A549 (cell line): ENCODE measurements at regions not wholly inside any gene's neighbourhood (a gene's known extent, or its start where the extent isn't known, plus 50 kb on each side); places are given as distances from the start of the nearest gene placed in this dataset.
"Not testable (repeated sequence)": the region's sequence is repeated elsewhere in the genome, so short reads cannot be mapped to it uniquely, and the experiment has no call there.

Experiments used
- ATAC-seq, 2 experiments: fragments of 200-7000 bp in 1 of 2; fragments of >200 bp in 1 of 2; cut with Nextera tagmentation in 1 of 2; cut with Tn5 transposase in 1 of 2; 3 replicates each; pipeline versions ENCODE4 v1.8.0 to v1.9.1; 2018 to 2020; ENCODE audit warnings: mild to moderate bottlenecking in 1 of 2, moderate library complexity in 1 of 2
- CTCF ChIA-PET: fragments of 300-600 bp; sonication (Branson Sonifier 250); formaldehyde crosslinking; extraction: SDS; loops from one replicate; lab custom pipeline; 2021; ENCODE audit warnings: antibody characterized with exemption, inconsistent platforms; lab: Yijun Ruan, JAX
- POLR2A ChIA-PET: fragments of 350-600 bp; formaldehyde crosslinking; extraction: SDS; loops from one replicate; lab custom pipeline; 2021; ENCODE audit warnings: antibody characterized with exemption, inconsistent platforms; lab: Yijun Ruan, JAX
- DNase-seq, 2 experiments: peaks; one replicate each; pipeline versions ENCODE4 v3.0.0 to v3.0.0-alpha.2; 2011 to 2016; ENCODE audit warnings: low read depth in 1 of 2, low spot score in 1 of 2
- FAIRE-seq: peaks from 2 replicates; lab custom pipeline; 2011; peaks lifted over from hg19 to GRCh38; lab: Jason Lieb, UNC
- H3K27ac ChIP-seq, 2 experiments: fragments of >200 bp; sonication (Bioruptor Twin); formaldehyde crosslinking; 3 replicates each; pipeline ENCODE4 v1.5.1; 2016 to 2017
- H3K4me1 ChIP-seq: fragments of >200 bp; sonication (Bioruptor Twin); formaldehyde crosslinking; 3 replicates; pipeline ENCODE4 v1.6.1; 2016
- H3K4me2 ChIP-seq: fragments of >200 bp; sonication (Bioruptor Twin); formaldehyde crosslinking; 3 replicates; pipeline ENCODE4 v1.6.1; 2016
- H3K4me3 ChIP-seq: fragments of >200 bp; sonication (Bioruptor Twin); formaldehyde crosslinking; 3 replicates; pipeline ENCODE4 v1.5.1; 2016
- H3K9me3 ChIP-seq: fragments of >200 bp; sonication (Bioruptor Twin); formaldehyde crosslinking; 3 replicates; pipeline ENCODE4 v1.6.1; 2016
- BHLHE40 ChIP-seq: IDR thresholded peaks from 2 replicates; pipeline ENCODE4 v1.6.1; 2012; ENCODE audit warnings: low read depth, low read length, inconsistent platforms
- CBX2 ChIP-seq: fragments of 200-600 bp; sonication (generic); IDR thresholded peaks from 2 replicates; pipeline ENCODE4 v1.6.1; 2016; ENCODE audit warnings: low read depth, mild to moderate bottlenecking, borderline replicate concordance
- CBX8 ChIP-seq: fragments of 200-600 bp; sonication (generic); IDR thresholded peaks from 2 replicates; pipeline ENCODE4 v1.6.1; 2016
- CHD4 ChIP-seq: fragments of 200-600 bp; sonication (generic); IDR thresholded peaks from 2 replicates; pipeline ENCODE4 v1.6.1; 2016; ENCODE audit warnings: antibody characterized with exemption, mild to moderate bottlenecking, borderline replicate concordance
- EHF ChIP-seq: fragments of 250-450 bp; sonication (Bioruptor Pico); IDR thresholded peaks from 2 replicates; pipeline ENCODE4 v1.5.0; 2020; ENCODE audit warnings: mild to moderate bottlenecking
- EP300 ChIP-seq, 2 experiments: fragments of >200 bp; sonication (Bioruptor Twin); formaldehyde crosslinking; IDR thresholded peaks; 2 replicates in 1 of 2; 3 replicates in 1 of 2; pipeline ENCODE4 v1.6.1; 2016 to 2017
- ESRRA ChIP-seq: fragments of 150-350 bp; IDR thresholded peaks from 2 replicates; pipeline ENCODE4 v1.6.1; 2014; ENCODE audit warnings: mild to moderate bottlenecking, low read length, borderline replicate concordance
- FOSB ChIP-seq: fragments of 250-450 bp; sonication (Bioruptor Pico); IDR thresholded peaks from 2 replicates; pipeline ENCODE4 v1.5.0; 2020; ENCODE audit warnings: mild to moderate bottlenecking, moderate library complexity
- FOSL2 ChIP-seq, 2 experiments: fragments of 450-650 bp in 1 of 2; fragments of >200 bp in 1 of 2; sonication (Bioruptor Twin) in 1 of 2; formaldehyde crosslinking; IDR thresholded peaks; 2 replicates each; pipeline versions ENCODE4 v1.5.0 to v1.6.1; 2016 to 2020; ENCODE audit warnings: mild to moderate bottlenecking in 1 of 2, moderate library complexity in 1 of 2
- HDAC2 ChIP-seq: fragments of 200-600 bp; sonication (generic); IDR thresholded peaks from 2 replicates; pipeline ENCODE4 v1.6.1; 2016
- HOXA7 ChIP-seq: fragments of 250-450 bp; sonication (Bioruptor Pico); IDR thresholded peaks from 2 replicates; pipeline ENCODE4 v1.5.0; 2020; ENCODE audit warnings: mild to moderate bottlenecking, moderate library complexity
- HOXB13 ChIP-seq: fragments of 250-450 bp; sonication (Bioruptor Pico); IDR thresholded peaks from 2 replicates; pipeline ENCODE4 v1.5.0; 2020; ENCODE audit warnings: low read depth, mild to moderate bottlenecking, moderate library complexity
- HOXB5 ChIP-seq: fragments of 250-450 bp; sonication (Bioruptor Pico); IDR thresholded peaks from 2 replicates; pipeline ENCODE4 v1.5.0; 2020; ENCODE audit warnings: mild to moderate bottlenecking, moderate library complexity
- JUN ChIP-seq, 2 experiments: fragments of >200 bp; sonication (Bioruptor Twin); formaldehyde crosslinking; IDR thresholded peaks; 2 replicates in 1 of 2; 3 replicates in 1 of 2; pipeline ENCODE4 v1.6.1; 2016 to 2017
- KDM1A ChIP-seq: fragments of 200-600 bp; sonication (generic); IDR thresholded peaks from 2 replicates; pipeline ENCODE4 v1.6.1; 2016; ENCODE audit warnings: low read depth, mild to moderate bottlenecking
- MAZ ChIP-seq: fragments of 150-350 bp; IDR thresholded peaks from 2 replicates; pipeline ENCODE4 v1.6.1; 2014; ENCODE audit warnings: antibody characterized with exemption, low read depth, low read length, borderline replicate concordance
- MYC ChIP-seq: IDR thresholded peaks from 2 replicates; pipeline ENCODE4 v1.6.1; 2012; ENCODE audit warnings: mild to moderate bottlenecking, inconsistent platforms, low read length, improper control_type of control experiment, borderline replicate concordance
- POLR2AphosphoS2 ChIP-seq: conservative IDR thresholded peaks from 2 replicates; pipeline ENCODE4 v1.6.1; 2012; ENCODE audit warnings: low read length, improper control_type of control experiment, inconsistent platforms
- RAD21 ChIP-seq, 2 experiments: fragments of >200 bp in 1 of 2; sonication (Bioruptor Twin) in 1 of 2; formaldehyde crosslinking in 1 of 2; IDR thresholded peaks in 1 of 2; conservative IDR thresholded peaks in 1 of 2; 2 replicates in 1 of 2; 3 replicates in 1 of 2; pipeline ENCODE4 v1.6.1; 2012 to 2018; ENCODE audit warnings: inconsistent platforms in 1 of 2
- RCOR1 ChIP-seq: fragments of 150-350 bp; IDR thresholded peaks from 2 replicates; pipeline ENCODE4 v1.6.1; 2014; ENCODE audit warnings: antibody characterized with exemption, low read length, low read depth
- SMC3 ChIP-seq: fragments of >200 bp; sonication (Bioruptor Twin); formaldehyde crosslinking; IDR thresholded peaks from 3 replicates; pipeline ENCODE4 v1.6.1; 2018; ENCODE audit warnings: inconsistent platforms
- WGBS: methylation state at CpG from one replicate; pipeline ENCODE4 v1.1.6; 2017; ENCODE audit errors: missing lambda C conversion rate; 5-methylcytosine and 5-hydroxymethylcytosine counted together
- TF ChIP-seq, protein P1 (sequence below): IDR thresholded peaks from 2 replicates; pipeline ENCODE4 v1.6.1; 2012
- TF ChIP-seq, protein P2 (sequence below): IDR thresholded peaks from 2 replicates; pipeline ENCODE4 v1.6.1; 2012; ENCODE audit warnings: low read depth, borderline replicate concordance

DNA sequence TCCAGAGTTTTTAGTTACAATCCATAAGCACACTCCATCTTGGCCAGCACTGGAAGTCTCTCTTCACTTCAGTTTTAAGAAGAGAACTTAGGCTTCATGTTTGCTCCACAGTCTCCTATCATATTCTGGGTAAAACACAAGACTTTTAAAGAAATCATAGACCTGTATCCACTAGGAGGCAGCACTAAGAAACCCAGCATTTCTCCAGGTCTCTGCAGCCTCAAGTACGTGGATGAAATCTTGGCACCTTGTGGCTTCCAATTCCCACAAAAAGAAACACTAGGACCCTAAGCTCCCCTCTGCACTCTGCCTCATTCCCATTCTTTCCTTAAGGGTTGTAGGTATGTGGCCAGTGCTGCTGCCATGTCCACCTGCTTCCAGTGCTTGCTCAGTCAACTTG is 367.3 kb upstream of the CASK start:
- Histone ChIP-seq H3K9me3 (no peaks in the 10 kb centered on the region), H3K4me1 (no peaks in the 10 kb centered on the region), H3K4me3 (no peak overlapping the region), H3K4me2 (no peak overlapping the region), H3K27ac (no peak overlapping the region)
- DNase-seq (peak in 1 of 2 experiments; percentile 21), ATAC-seq (0 out of 6 replicates have a peak, but pooled peaks of 1 of the 2 experiments have one; percentile 30), FAIRE-seq (peak; percentile 28)
- ChIA-PET POLR2A (no interaction called here), CTCF (interaction anchor here (1.3 kb wide), 1 partner anchor 104 kb away, joined by 3 read pairs; no protein-coding TSS in a partner anchor)
- TF ChIP-seq RAD21 (conservative IDR thresholded peaks at IDR 0.05 in 1 of 2, IDR thresholded peaks at IDR 0.05 in 1 of 2) = 0 out of 5 replicates have a peak, but pooled peaks of 1 of the 2 experiments have one; percentile 14
- TF ChIP-seq, protein P1, sequence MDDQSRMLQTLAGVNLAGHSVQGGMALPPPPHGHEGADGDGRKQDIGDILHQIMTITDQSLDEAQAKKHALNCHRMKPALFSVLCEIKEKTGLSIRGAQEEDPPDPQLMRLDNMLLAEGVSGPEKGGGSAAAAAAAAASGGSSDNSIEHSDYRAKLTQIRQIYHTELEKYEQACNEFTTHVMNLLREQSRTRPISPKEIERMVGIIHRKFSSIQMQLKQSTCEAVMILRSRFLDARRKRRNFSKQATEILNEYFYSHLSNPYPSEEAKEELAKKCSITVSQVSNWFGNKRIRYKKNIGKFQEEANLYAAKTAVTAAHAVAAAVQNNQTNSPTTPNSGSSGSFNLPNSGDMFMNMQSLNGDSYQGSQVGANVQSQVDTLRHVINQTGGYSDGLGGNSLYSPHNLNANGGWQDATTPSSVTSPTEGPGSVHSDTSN = no peak
- TF ChIP-seq SMC3 = 0 out of 3 replicates have a peak, but pooled peaks have one; percentile 12
- no peak for TF ChIP-seq HDAC2
- TF ChIP-seq, protein P2, sequence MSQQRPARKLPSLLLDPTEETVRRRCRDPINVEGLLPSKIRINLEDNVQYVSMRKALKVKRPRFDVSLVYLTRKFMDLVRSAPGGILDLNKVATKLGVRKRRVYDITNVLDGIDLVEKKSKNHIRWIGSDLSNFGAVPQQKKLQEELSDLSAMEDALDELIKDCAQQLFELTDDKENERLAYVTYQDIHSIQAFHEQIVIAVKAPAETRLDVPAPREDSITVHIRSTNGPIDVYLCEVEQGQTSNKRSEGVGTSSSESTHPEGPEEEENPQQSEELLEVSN = no peak
- TF ChIP-seq KDM1A = no peak
- 7% methylated on average over 1 of the region's 1 CpG for WGBS

DNA sequence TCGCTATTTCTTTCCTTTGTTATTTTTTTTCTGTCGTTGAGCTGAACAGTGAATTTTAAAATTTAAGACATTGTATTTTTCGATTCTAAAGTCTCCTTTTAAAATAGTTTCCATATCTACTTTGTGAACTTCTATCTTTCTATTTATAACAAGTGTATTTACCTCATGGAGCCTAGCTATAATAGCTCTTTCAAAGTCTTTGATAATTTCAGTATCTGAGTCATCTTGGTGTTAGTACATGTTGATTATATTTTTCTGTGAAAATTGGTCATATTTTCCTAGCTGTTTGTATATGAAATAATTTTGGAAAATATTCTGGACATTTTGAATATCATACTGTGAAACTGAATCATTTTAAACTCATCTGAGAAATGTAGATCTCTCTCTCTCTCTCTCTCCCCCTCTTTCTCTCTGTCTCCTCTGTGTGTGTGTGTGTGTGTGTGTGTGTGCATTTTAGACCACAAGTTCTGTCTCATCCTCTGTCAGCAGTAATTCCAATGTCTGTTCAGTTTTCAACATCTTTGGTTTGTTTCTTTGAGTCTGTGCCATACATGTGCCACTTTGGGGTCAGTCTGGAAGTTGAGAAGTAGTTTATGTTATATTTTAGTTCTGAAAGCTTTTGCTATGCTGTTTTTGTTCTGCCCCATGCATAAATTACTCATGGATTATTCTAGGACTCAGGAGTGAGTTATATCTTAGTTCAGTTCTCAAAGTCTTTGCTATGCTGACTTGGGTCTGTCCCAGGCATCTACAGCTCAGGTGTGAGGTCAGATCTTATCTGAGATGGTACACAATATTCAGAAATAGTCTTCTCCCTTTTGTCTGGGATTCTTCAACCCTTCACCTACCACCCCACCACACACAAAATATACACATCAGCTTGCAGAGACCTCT is 366.4 kb upstream of the CASK start:
- no peak overlapping the region for H3K4me3 ChIP-seq
- H3K9me3 ChIP-seq = no peaks in the 10 kb centered on the region
- 10% methylated on average over 3 of the region's 3 CpGs for WGBS
- DNase-seq (no peak), FAIRE-seq (peak; percentile 88), ATAC-seq (no peak)
- ChIA-PET CTCF (interaction anchor here (1.3 kb wide), 1 partner anchor 103 kb away, joined by 3 read pairs; no protein-coding TSS in a partner anchor), POLR2A (no interaction called here)
- no peak overlapping the region for H3K4me2 ChIP-seq
- no peaks in the 10 kb centered on the region for H3K4me1 ChIP-seq
- no peak overlapping the region for H3K27ac ChIP-seq
- TF ChIP-seq HOXA7 (CRISPR knock-in tag) (no peak), BHLHE40 (no peak), EP300 (IDR thresholded peaks at IDR 0.05) (no peak), POLR2AphosphoS2 (no peak), HOXB5 (CRISPR knock-in tag) (no peak), RCOR1 (no peak), FOSB (CRISPR knock-in tag) (no peak), EHF (CRISPR knock-in tag) (no peak), ESRRA (no peak), CBX2 (no peak), CHD4 (no peak), HDAC2 (no peak), SMC3 (no peak), MYC (no peak), FOSL2 (IDR thresholded peaks at IDR 0.05) (no peak), FOSL2 (CRISPR knock-in tag; IDR thresholded peaks at IDR 0.05) (no peak), MAZ (no peak), CBX8 (no peak), JUN (IDR thresholded peaks at IDR 0.05) (no peak), HOXB13 (CRISPR knock-in tag) (no peak)

DNA sequence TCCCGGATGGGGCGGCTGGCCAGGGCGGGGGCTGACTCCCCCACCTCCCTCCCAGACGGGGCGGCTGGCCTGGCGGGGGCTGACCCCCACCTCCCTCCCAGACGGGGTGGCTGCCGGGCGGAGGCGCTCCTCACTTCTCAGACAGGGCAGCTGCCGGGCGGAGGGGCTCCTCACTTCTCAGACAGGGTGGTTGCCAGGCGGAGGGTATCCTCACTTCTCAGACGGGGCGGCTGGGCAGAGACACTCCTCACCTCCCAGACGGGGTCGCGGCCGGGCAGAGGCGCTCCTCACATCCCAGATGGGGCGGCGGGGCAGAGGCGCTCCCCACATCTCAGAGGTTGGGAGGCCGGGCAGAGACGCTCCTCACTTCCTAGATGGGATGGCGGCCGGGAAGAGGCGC is 362.3 kb upstream of the CASK start:
- FAIRE-seq, CTCF ChIA-PET: not testable (repeated sequence)

More for the DNA sequence above, 362.3 kb upstream of the CASK start:
- DNase-seq, POLR2A ChIA-PET, H3K27ac ChIP-seq, H3K4me1 ChIP-seq, H3K4me2 ChIP-seq, ATAC-seq, H3K9me3 ChIP-seq, H3K4me3 ChIP-seq: not testable (repeated sequence)
- WGBS = no CpG with 5 or more reads among the region's 28 CpGs
